Stomach smooth muscle (tissue), 2 donors: ENCODE measurements at regions not wholly inside any gene's neighbourhood (a gene's known extent, or its start where the extent isn't known, plus 50 kb on each side); places are given as distances from the start of the nearest gene placed in this dataset.

Source experiments
- H3K27ac ChIP-seq: one replicate; pipeline ENCODE4 v1.7.0; 2013; ENCODE audit warnings: mild to moderate bottlenecking, low read length, inconsistent platforms
- H3K27me3 ChIP-seq, 2 donors: one replicate each; pipeline ENCODE4 v1.7.0; 2013; ENCODE audit warnings: low read length in 2 of 2; ENCODE audit not compliant: insufficient read depth in 2 of 2, control insufficient read depth in 1 of 2
- H3K36me3 ChIP-seq, 2 donors: one replicate each; pipeline ENCODE4 v1.7.0; 2013; ENCODE audit warnings: low read length in 2 of 2; ENCODE audit not compliant: control insufficient read depth in 2 of 2, insufficient read depth in 2 of 2
- H3K4me1 ChIP-seq: one replicate; pipeline ENCODE4 v1.7.0; 2013; ENCODE audit warnings: low read length; ENCODE audit not compliant: control insufficient read depth, insufficient read depth
- H3K4me3 ChIP-seq, 2 donors: one replicate each; pipeline ENCODE4 v1.7.0; 2013; ENCODE audit warnings: low read length in 2 of 2
- H3K9ac ChIP-seq, 2 donors: one replicate each; pipeline ENCODE4 v1.7.0; 2013; ENCODE audit warnings: low read length in 2 of 2, mild to moderate bottlenecking in 1 of 2
- H3K9me3 ChIP-seq, 2 donors: one replicate each; pipeline ENCODE4 v1.7.0; 2013; ENCODE audit warnings: low read length in 2 of 2; ENCODE audit not compliant: control insufficient read depth in 2 of 2
- donor health status: healthy.
- donor health status: Pancreatic carcinoma.

DNA sequence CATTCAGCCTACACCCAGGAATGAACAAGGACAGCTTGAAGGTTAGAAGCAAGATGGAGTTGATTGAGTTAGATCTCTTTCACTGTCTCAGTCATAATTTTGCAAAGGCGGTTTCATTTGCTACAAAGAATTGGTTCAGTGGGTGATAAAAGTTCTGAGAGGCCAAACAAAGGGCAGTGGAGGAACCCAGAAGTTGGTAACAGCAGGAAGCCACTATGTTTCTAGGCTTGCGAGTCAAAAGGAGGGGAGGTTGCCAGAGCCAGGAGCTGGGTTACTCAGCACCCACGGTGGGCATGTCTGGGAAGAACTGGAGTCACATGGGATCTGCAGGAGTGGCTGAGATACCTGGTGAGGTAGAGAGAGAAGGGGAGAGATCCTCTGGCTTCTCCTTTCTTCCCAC, 64.2 kb upstream of the MRPS6 start:
- Histone ChIP-seq H3K4me3 (no peak overlapping the region), H3K4me1 (peaks cover 6% of the 10 kb centered on the region), H3K27ac (no peak overlapping the region), H3K27me3 (no peaks in the 10 kb centered on the region), H3K9ac (no peak overlapping the region), H3K36me3 (no peaks in the 10 kb centered on the region), H3K9me3 (peaks cover 0 to 4% of the 10 kb centered on the region in 2 donors)

DNA sequence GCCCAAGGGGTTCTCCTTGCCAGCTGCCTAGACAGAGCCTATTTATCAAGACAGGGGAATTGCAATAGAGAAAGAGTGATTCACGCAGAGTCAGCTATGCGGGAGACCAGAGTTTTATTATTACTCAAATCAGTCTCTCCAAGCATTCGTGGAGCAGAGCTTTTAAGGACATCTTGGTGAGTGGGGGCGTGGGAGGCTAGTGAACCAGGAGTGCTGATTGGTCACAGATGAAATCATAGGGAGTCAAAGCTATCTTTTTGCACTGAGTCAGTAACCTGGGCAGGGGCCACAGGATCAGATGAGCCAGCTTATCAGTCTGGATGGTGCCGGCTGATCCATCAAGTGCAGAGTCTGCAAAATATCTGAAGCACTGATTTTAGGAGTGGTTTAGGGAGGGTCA, 64.8 kb upstream of the MRPS6 start:
- Histone ChIP-seq H3K9ac (no peak overlapping the region), H3K4me3 (no peak overlapping the region), H3K4me1 (peaks cover 6% of the 10 kb centered on the region), H3K36me3 (no peaks in the 10 kb centered on the region), H3K9me3 (peaks cover 0 to 4% of the 10 kb centered on the region in 2 donors), H3K27ac (no peak overlapping the region), H3K27me3 (no peaks in the 10 kb centered on the region)

DNA sequence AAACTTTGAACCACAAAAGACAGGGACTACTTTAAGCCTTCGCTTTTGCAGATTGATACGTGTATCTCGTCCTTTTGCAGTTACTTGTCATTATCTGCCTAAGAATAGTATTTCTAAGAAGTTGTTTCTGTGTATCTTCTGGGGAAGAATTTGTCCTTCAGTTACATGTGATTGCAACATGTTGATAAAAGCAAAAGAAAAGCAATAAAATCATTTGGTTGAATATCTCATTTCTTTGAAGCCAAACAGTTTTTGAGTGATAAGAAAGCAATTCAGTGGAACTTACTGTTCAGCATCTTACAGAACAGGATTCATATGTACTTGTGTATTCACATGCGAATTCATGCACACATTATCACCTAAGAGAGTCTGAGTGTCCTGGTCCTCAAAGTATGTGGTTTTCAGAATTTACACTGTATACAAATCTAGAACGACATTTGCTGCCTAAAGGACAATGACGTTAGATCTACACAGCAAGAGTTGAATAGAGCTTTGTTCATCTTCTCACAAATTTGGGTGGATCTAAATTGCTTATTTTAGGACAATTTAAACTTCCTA, 66.7 kb upstream of the MRPS6 start:
- H3K9me3 ChIP-seq = no peaks in the 10 kb centered on the region
- no peaks in the 10 kb centered on the region for H3K27me3 ChIP-seq
- peaks cover 6% of the 10 kb centered on the region for H3K4me1 ChIP-seq
- no peak overlapping the region for H3K9ac ChIP-seq
- H3K36me3 ChIP-seq = no peaks in the 10 kb centered on the region
- no peak overlapping the region for H3K27ac ChIP-seq
- H3K4me3 ChIP-seq = no peak overlapping the region

DNA sequence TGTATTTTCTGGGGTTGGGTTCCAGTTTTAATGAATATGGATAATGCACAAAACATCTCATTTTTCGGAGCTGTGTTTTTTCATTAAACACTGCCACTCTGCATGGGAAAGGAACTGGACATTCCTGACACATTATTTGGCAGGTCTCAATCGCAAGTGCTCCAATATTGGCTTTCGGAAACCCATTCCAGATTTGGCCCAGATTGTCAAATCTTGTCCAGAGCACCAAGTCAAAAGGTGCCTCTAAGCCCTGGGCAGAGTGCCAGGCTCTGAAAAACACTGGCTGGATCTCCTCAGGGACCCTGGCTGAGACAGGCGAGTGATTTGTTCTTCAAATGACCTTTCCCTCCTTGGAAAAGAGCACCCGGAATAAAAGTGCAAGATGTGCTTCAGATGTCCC, 68.4 kb upstream of the MRPS6 start:
- H3K27me3 ChIP-seq = no peaks in the 10 kb centered on the region
- H3K36me3 ChIP-seq = no peaks in the 10 kb centered on the region
- no peaks in the 10 kb centered on the region for H3K9me3 ChIP-seq
- peak overlapping the region in 1 of 2 donors; percentile 11 for H3K4me3 ChIP-seq
- no peak overlapping the region for H3K9ac ChIP-seq
- H3K4me1 ChIP-seq = peaks cover 6% of the 10 kb centered on the region
- H3K27ac ChIP-seq = no peak overlapping the region

DNA sequence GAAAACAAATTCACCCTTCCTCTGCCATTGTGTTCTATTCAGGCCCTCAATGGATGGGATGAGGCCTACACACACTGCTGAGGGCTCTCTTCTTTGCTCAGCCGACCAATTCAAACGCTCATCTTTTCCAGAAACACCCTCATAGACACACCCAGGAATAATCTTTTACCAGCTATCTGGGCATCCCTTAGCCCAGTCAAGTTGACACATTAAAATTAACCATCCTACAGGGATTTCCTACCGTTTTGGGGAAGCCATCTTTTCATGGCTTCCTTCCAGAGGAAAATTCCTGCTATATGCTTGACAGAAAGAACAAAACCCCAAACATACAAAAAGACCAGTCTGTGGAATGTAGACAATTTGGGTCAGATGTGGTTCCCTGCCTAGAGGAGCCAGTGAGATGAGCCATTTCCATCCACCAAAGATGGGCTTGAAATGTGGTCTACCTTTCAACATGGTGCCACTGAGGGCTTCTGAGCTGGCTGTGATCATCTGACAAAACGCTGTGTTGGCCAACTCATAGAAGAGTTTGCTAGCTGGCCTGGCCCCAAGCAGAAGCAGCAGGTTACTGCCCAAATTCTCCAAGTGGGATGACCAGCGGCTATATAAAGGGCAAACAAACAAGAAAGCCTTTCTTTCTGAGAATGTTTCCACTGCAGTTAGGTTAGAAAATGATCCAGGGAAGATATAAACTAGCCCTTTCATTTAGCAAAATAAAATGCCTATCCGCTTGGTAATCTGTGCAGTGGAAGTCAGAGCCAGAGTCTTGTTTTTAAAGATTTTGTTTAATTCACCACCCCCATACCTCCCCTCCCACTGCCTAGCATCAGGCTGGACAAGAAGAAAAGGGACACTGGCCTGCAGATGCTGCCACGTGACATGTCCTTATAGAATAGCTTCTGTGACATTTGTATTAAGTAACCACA, 69.1 kb upstream of the MRPS6 start:
- Histone ChIP-seq H3K9ac (no peak overlapping the region), H3K27ac (no peak overlapping the region)

DNA sequence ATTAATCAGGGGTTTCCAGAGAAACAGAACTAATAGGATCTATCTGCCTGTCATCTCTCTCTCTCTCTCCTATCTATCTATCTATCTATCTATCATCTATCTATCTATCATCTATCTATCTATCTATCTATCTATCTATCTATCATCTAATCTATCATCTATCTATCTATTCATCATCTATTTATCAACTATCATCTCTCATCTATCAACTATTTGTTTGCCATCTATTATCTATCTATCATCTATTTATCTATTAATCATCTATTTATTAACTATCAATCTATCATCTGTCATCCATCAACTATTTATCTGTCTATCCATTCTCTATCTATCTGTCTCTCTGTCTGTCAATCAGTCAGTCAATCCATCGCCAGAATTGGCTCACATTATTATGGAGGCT, 70.0 kb upstream of the MRPS6 start:
- Histone ChIP-seq H3K36me3 (no peaks in the 10 kb centered on the region), H3K9ac (no peak overlapping the region), H3K4me1 (peaks cover 12% of the 10 kb centered on the region), H3K4me3 (no peak overlapping the region), H3K9me3 (no peaks in the 10 kb centered on the region), H3K27ac (no peak overlapping the region), H3K27me3 (no peaks in the 10 kb centered on the region)

More for the DNA sequence above, 69.1 kb upstream of the MRPS6 start:
- H3K36me3 ChIP-seq = no peaks in the 10 kb centered on the region
- H3K4me3 ChIP-seq = peak overlapping the region in 1 of 2 donors; percentile 11
- H3K27me3 ChIP-seq = no peaks in the 10 kb centered on the region
- H3K9me3 ChIP-seq = no peaks in the 10 kb centered on the region
- H3K4me1 ChIP-seq = peaks cover 6% of the 10 kb centered on the region

DNA sequence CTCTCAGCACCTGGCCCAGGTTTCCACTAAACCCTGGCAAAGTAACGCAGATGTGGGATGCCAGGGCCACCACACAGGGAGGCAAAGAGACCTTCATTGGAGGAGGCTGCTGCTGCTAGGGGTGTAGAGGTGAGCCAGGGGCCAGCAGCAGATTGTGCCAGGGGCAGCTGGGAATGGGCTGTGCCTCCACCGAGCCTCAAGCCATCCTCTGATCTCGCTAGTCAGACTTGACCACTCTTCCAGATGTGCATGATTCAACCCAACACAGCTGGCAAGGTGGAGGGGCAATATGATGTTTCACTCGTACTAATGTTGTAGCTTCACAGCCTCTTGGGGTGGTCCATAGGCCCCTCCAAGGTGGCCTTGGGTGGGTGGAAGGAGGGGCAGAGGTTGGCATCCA, 73.0 kb upstream of the MRPS6 start:
- H3K9ac ChIP-seq = no peak overlapping the region
- peaks cover 14% of the 10 kb centered on the region for H3K4me1 ChIP-seq
- H3K4me3 ChIP-seq = no peak overlapping the region
- peaks cover 0 to 4% of the 10 kb centered on the region in 2 donors for H3K9me3 ChIP-seq
- H3K36me3 ChIP-seq = no peaks in the 10 kb centered on the region
- no peaks in the 10 kb centered on the region for H3K27me3 ChIP-seq
- no peak overlapping the region for H3K27ac ChIP-seq

DNA sequence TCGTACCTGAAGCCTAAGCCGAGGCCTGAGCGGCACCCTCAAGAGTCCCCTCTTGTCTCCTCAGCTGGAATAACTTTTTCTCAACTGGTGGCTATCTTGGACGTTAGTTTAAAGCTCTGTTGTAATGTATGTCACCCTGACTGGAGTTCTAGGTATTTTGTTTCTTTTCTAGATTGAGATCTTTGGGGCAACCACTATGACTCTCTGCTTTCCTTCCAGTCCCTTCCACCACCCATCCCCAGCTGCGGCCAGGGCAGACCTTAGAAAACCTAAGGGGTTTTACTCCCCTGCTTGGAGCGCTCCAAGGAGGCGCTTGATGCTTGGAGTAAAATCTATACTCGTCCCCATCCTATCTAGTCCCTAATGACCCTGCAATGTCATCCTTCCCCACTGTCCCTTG, 74.6 kb upstream of the MRPS6 start:
- no peak overlapping the region for H3K27ac ChIP-seq
- no peaks in the 10 kb centered on the region for H3K27me3 ChIP-seq
- peaks cover 0 to 4% of the 10 kb centered on the region in 2 donors for H3K9me3 ChIP-seq
- H3K36me3 ChIP-seq = no peaks in the 10 kb centered on the region
- peaks cover 8% of the 10 kb centered on the region for H3K4me1 ChIP-seq
- no peak overlapping the region for H3K4me3 ChIP-seq
- H3K9ac ChIP-seq = no peak overlapping the region

DNA sequence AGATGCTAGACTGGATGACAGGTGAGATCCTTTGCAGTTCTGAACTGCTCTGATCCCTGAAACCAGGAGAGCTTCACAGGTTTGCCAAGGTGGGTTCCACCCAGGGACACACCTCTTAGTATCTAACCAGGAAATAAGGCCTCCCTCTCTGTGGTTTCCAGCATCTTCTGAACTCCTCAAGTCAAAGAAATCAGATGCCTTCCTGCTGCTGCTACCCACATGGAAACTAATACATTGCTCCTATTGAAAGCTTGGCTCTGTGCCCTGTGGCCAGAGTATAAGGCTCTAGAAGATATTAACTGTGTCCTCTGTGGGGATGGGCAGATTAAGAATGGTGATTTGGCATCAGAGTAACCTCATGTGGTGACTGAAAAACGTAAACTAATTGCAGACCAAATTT, 75.0 kb upstream of the MRPS6 start:
- Histone ChIP-seq H3K9me3 (peaks cover 0 to 4% of the 10 kb centered on the region in 2 donors), H3K4me3 (no peak overlapping the region), H3K27ac (no peak overlapping the region), H3K36me3 (no peaks in the 10 kb centered on the region), H3K4me1 (peaks cover 8% of the 10 kb centered on the region), H3K27me3 (no peaks in the 10 kb centered on the region), H3K9ac (no peak overlapping the region)

DNA sequence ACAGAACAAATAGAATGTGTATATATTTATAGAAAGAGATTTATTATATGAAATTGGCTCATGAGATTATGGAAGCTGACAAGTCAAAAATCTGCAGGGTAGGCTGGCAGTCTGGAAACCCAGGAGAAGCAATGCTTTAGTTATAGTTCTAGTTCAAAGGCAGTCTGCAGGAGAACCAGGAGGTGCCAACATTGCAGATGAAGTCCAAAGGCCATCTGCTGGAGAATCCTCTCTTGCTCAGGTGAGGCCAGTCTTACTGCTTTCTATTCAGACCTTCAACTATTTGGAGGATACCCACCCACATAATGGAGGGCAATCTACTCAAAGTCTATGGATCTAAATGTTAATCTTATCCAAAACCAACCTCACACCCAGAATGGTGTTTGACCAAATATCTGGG, 75.9 kb upstream of the MRPS6 start:
- peaks cover 0 to 4% of the 10 kb centered on the region in 2 donors for H3K9me3 ChIP-seq
- H3K27me3 ChIP-seq = no peaks in the 10 kb centered on the region
- H3K36me3 ChIP-seq = no peaks in the 10 kb centered on the region
- no peak overlapping the region for H3K9ac ChIP-seq
- no peak overlapping the region for H3K4me3 ChIP-seq
- H3K27ac ChIP-seq = no peak overlapping the region
- H3K4me1 ChIP-seq = peaks cover 8% of the 10 kb centered on the region

DNA sequence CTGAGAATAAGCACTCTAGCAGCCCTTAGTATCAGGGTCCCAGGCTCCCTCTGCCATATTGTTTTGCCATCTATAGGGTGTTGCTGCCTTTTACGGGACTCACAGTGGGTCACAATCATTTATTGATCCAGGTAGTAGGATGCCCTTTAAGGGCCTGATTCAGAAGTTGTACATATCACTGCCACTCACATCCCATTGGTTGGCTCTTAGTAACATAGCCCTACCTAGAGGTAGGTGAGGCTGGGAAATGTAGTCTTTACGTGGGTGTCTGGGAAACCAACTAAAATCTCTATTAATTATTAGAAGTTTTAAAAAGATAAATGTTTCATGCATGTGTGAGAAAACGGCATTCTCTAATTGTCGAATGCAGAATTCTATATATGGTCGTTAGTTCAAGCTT, 78.8 kb upstream of the ATP5PO start:
- H3K27ac ChIP-seq = no peak overlapping the region

More for the DNA sequence above, 78.8 kb upstream of the ATP5PO start:
- Histone ChIP-seq H3K9ac (no peak overlapping the region), H3K36me3 (no peaks in the 10 kb centered on the region), H3K4me1 (peaks cover 8% of the 10 kb centered on the region), H3K27me3 (no peaks in the 10 kb centered on the region), H3K9me3 (peaks cover 0 to 4% of the 10 kb centered on the region in 2 donors), H3K4me3 (no peak overlapping the region)
